22Rv1 (cell line): ENCODE measurements at regions not wholly inside any gene's neighbourhood (a gene's known extent, or its start where the extent isn't known, plus 50 kb on each side); places are given as distances from the start of the nearest gene placed in this dataset.
A peak's percentile ranks its signal among the peaks of the same experiment; 100 is the strongest.

Source experiments
- H3K27ac ChIP-seq: fragments of 450-650 bp; 2 replicates; pipeline ENCODE4 v1.5.1; 2017
- CTCF ChIP-seq: fragments of 450-650 bp; IDR thresholded peaks from 2 replicates; pipeline ENCODE4 v1.5.1; 2017; ENCODE audit warnings: mild to moderate bottlenecking
- ZFX ChIP-seq: fragments of 450-650 bp; IDR thresholded peaks from 2 replicates; pipeline ENCODE4 v1.6.1; 2017; ENCODE audit warnings: antibody characterized with exemption, borderline replicate concordance

- no peak overlapping the region for H3K27ac ChIP-seq
- TF ChIP-seq CTCF (no peak), ZFX (no peak)
These were observed 236.7 kb upstream of the CIBAR2 start for GRCh38 chr16:85348911-85349334.

GRCh38 chr16:85349365-85350145, 237.3 kb upstream of the CIBAR2 start:
- TF ChIP-seq ZFX (no peak), CTCF (no peak)
- peak overlapping the region; percentile 27; the same call in 1 of the 2 replicates for H3K27ac ChIP-seq

GRCh38 chr16:85350146-85350728, 238.0 kb upstream of the CIBAR2 start:
- TF ChIP-seq ZFX: no peak
- TF ChIP-seq CTCF: no peak
- peak overlapping the region; percentile 43 for H3K27ac ChIP-seq

GRCh38 chr16:85350973-85351372, 238.7 kb upstream of the CIBAR2 start:
- TF ChIP-seq CTCF: no peak; the same call in 1 of the 2 replicates
- no peak for TF ChIP-seq ZFX
- H3K27ac ChIP-seq: peak overlapping the region; percentile 43

- no peak overlapping the region for H3K27ac ChIP-seq
These were observed 240.7 kb upstream of the CIBAR2 start for GRCh38 chr16:85353013-85353412.

GRCh38 chr16:85353839-85354685, 241.8 kb upstream of the CIBAR2 start:
- no peak for TF ChIP-seq CTCF
- no peak overlapping the region for H3K27ac ChIP-seq

More at GRCh38 chr16:85353013-85353412, 240.7 kb upstream of the CIBAR2 start:
- no peak for TF ChIP-seq ZFX
- TF ChIP-seq CTCF: no peak
